Uterus (tissue), 3 donors: ENCODE measurements at regions not wholly inside any gene's neighbourhood (a gene's known extent, or its start where the extent isn't known, plus 50 kb on each side); places are given as distances from the start of the nearest gene placed in this dataset.
A peak's percentile ranks its signal among the peaks of the same experiment; 100 is the strongest.

Experiments
- DNase-seq, 2 donors: peaks; one replicate each; pipeline ENCODE4 v3.0.0-alpha.2; 2019 to 2020
- H3K27ac ChIP-seq, 2 donors: fragments of 200-600 bp; sonication (generic); 1 replicate in 1 of 2; 2 replicates in 1 of 2; pipeline ENCODE4 v1.5.1; 2016 to 2018
- H3K27me3 ChIP-seq, 2 donors: fragments of 200-600 bp; sonication (generic); one replicate each; pipeline ENCODE4 v1.5.1; 2018 to 2019; ENCODE audit warnings: control low read depth in 1 of 2
- H3K36me3 ChIP-seq, 2 donors: fragments of 200-600 bp; sonication (generic); one replicate each; pipeline ENCODE4 v1.5.1; 2019; ENCODE audit warnings: control low read depth in 1 of 2
- H3K4me1 ChIP-seq, 2 donors: fragments of 200-600 bp; sonication (generic); one replicate each; pipeline ENCODE4 v1.5.1; 2018 to 2019; ENCODE audit warnings: control low read depth in 1 of 2
- H3K4me3 ChIP-seq, 2 donors: fragments of 200-600 bp; sonication (generic); 1 replicate in 1 of 2; 2 replicates in 1 of 2; pipeline ENCODE4 v1.5.1; 2018 to 2019; ENCODE audit warnings: mild to moderate bottlenecking in 1 of 2
- H3K9me3 ChIP-seq, 2 donors: fragments of 200-600 bp; sonication (generic); one replicate each; pipeline ENCODE4 v1.5.1; 2019; ENCODE audit warnings: control low read depth in 1 of 2
- CTCF ChIP-seq, 4 experiments: fragments of 200-600 bp in 2 of 4; fragments of 450-650 bp in 2 of 4; sonication (generic) in 2 of 4; IDR thresholded peaks; one replicate each; pipeline ENCODE4 v1.5.1; 2016 to 2019; ENCODE audit warnings: antibody characterized with exemption in 4 of 4, mild to moderate bottlenecking in 2 of 4, moderate library complexity in 1 of 4
- POLR2A ChIP-seq, 2 donors: fragments of 450-650 bp; IDR thresholded peaks; one replicate each; pipeline ENCODE4 v1.6.1; 2016; ENCODE audit warnings: antibody characterized with exemption in 2 of 2, mild to moderate bottlenecking in 1 of 2, moderate library complexity in 1 of 2
- intact Hi-C: fragments of 100-400 bp; cut with DNase I; formaldehyde crosslinking; loops from one replicate; pipeline ENCODE4 v1.15.1; 2023; ENCODE audit warnings: low total_unique reads
- donor health status: DM: yes; HTN: yes; CAD: no.

GRCh38 chr4:8707045-8707781 is 114.6 kb downstream of the CPZ start:
- H3K4me1 ChIP-seq: no peaks in the 10 kb centered on the region
- peaks cover 0 to under 1% of the 10 kb centered on the region in 2 donors for H3K27me3 ChIP-seq
- peak in 1 of 2 donors; percentile 10 for DNase-seq
- H3K4me3 ChIP-seq: no peak overlapping the region
- H3K9me3 ChIP-seq: no peaks in the 10 kb centered on the region
- intact Hi-C loops: no loop called here
- TF ChIP-seq CTCF (IDR thresholded peaks at IDR 0.05) (no peak), POLR2A (IDR thresholded peaks at IDR 0.05) (no peak)
- H3K36me3 ChIP-seq: no peaks in the 10 kb centered on the region
- no peak overlapping the region for H3K27ac ChIP-seq

- DNase-seq: no peak
- no peaks in the 10 kb centered on the region for H3K4me1 ChIP-seq
- TF ChIP-seq CTCF (IDR thresholded peaks at IDR 0.05) (no peak), POLR2A (IDR thresholded peaks at IDR 0.05) (no peak)
- H3K4me3 ChIP-seq: no peak overlapping the region
- H3K27ac ChIP-seq: no peak overlapping the region
- H3K27me3 ChIP-seq: peaks cover 0 to 3% of the 10 kb centered on the region in 2 donors
- no peaks in the 10 kb centered on the region for H3K9me3 ChIP-seq
- intact Hi-C loops: no loop called here
- no peaks in the 10 kb centered on the region for H3K36me3 ChIP-seq
These were observed 113.9 kb downstream of the CPZ start for GRCh38 chr4:8706216-8707044.

GRCh38 chr4:8705161-8706145 is 112.9 kb downstream of the CPZ start:
- no peaks in the 10 kb centered on the region for H3K36me3 ChIP-seq
- H3K27ac ChIP-seq: no peak overlapping the region
- no peaks in the 10 kb centered on the region for H3K4me1 ChIP-seq
- no peaks in the 10 kb centered on the region for H3K9me3 ChIP-seq
- no peak overlapping the region for H3K4me3 ChIP-seq
- DNase-seq: peak in 1 of 2 donors; percentile 3
- TF ChIP-seq CTCF (IDR thresholded peaks at IDR 0.05): no peak
- TF ChIP-seq POLR2A (IDR thresholded peaks at IDR 0.05): no peak
- intact Hi-C loops: no loop called here
- H3K27me3 ChIP-seq: peaks cover 0 to 3% of the 10 kb centered on the region in 2 donors

GRCh38 chr4:8704632-8705031 is 112.1 kb downstream of the CPZ start:
- peak in 1 of 2 donors; percentile 6 for DNase-seq
- H3K27me3 ChIP-seq: peaks cover 0 to 3% of the 10 kb centered on the region in 2 donors
- H3K36me3 ChIP-seq: no peaks in the 10 kb centered on the region
- H3K9me3 ChIP-seq: no peaks in the 10 kb centered on the region
- intact Hi-C loops: no loop called here
- H3K4me3 ChIP-seq: no peak overlapping the region
- H3K27ac ChIP-seq: no peak overlapping the region
- no peaks in the 10 kb centered on the region for H3K4me1 ChIP-seq
- TF ChIP-seq POLR2A (IDR thresholded peaks at IDR 0.05): no peak
- TF ChIP-seq CTCF (IDR thresholded peaks at IDR 0.05): no peak
